Neural progenitor cell (in vitro differentiated cells): ENCODE measurements at regions not wholly inside any gene's neighbourhood (a gene's known extent, or its start where the extent isn't known, plus 50 kb on each side); places are given as distances from the start of the nearest gene placed in this dataset.

Experiments used
- CTCF ChIP-seq: fragments of 200-600 bp; sonication (generic); IDR thresholded peaks from 2 replicates; pipeline ENCODE4 v1.5.1; 2017; ENCODE audit warnings: antibody characterized with exemption, mild to moderate bottlenecking
- EZH2 ChIP-seq: fragments of 200-600 bp; sonication (generic); IDR thresholded peaks from 2 replicates; pipeline ENCODE4 v1.6.1; 2017; ENCODE audit warnings: antibody characterized with exemption, mild to moderate bottlenecking, moderate library complexity

GRCh38 chr16:63496282-63496681 is 1460.0 kb upstream of the CDH8 start:
- TF ChIP-seq CTCF: no peak
- no peak for TF ChIP-seq EZH2
